ENCODE measurements at regions not wholly inside any gene's neighbourhood (a gene's known extent, or its start where the extent isn't known, plus 50 kb on each side); places are given as distances from the start of the nearest gene placed in this dataset.
"Not testable (repeated sequence)": the region's sequence is repeated elsewhere in the genome, so short reads cannot be mapped to it uniquely, and the experiment has no call there.

- no peaks in the 10 kb centered on the region for H3K4me1 ChIP-seq (ENCODE audit: control insufficient read depth in 3 of 3, insufficient read depth in 2 of 3, low read depth in 1 of 3, low read length in 2 of 3)
- no peak overlapping the region for H3K27ac ChIP-seq (ENCODE audit: low read depth in 1 of 3, low read length in 2 of 3)
- H3K4me3 ChIP-seq (ENCODE audit: low read depth in 1 of 3, low read length in 3 of 3) = no peak overlapping the region
- no peaks in the 10 kb centered on the region for H3K36me3 ChIP-seq (ENCODE audit: control insufficient read depth in 3 of 3, insufficient read depth in 2 of 3, low read depth in 1 of 3, low read length in 3 of 3)
- FAIRE-seq (no peak), DNase-seq (no peak)
- H3K27me3 ChIP-seq (ENCODE audit: control insufficient read depth in 3 of 3, insufficient read depth in 3 of 3, low read length in 3 of 3) = no peaks in the 10 kb centered on the region
- peaks cover 2 to 6% of the 10 kb centered on the region in 2 donors for H3K9me3 ChIP-seq (ENCODE audit: control insufficient read depth in 2 of 2, insufficient read depth in 1 of 2, low read depth in 1 of 2, low read length in 1 of 2)
- 64 to 75% (median 74%) methylated on average over 2 of the region's 2 CpGs for WGBS, 3 donors
Measured at GRCh38 chr10:111648046-111648445, 535.5 kb downstream of the GPAM start.

- not testable (repeated sequence) for FAIRE-seq; H3K27me3 ChIP-seq (ENCODE audit: control insufficient read depth in 3 of 3, insufficient read depth in 3 of 3, low read length in 3 of 3); H3K9me3 ChIP-seq (ENCODE audit: control insufficient read depth in 2 of 2, insufficient read depth in 1 of 2, low read depth in 1 of 2, low read length in 1 of 2); H3K4me3 ChIP-seq (ENCODE audit: low read depth in 1 of 3, low read length in 3 of 3); DNase-seq; H3K27ac ChIP-seq (ENCODE audit: low read depth in 1 of 3, low read length in 2 of 3); H3K36me3 ChIP-seq (ENCODE audit: control insufficient read depth in 3 of 3, insufficient read depth in 2 of 3, low read depth in 1 of 3, low read length in 3 of 3); H3K4me1 ChIP-seq (ENCODE audit: control insufficient read depth in 3 of 3, insufficient read depth in 2 of 3, low read depth in 1 of 3, low read length in 2 of 3)
- 90 to 96% (median 91%) methylated on average over 1 of the region's 1 CpG for WGBS, 3 donors
Measured at GRCh38 chr10:111649080-111649479, 534.5 kb downstream of the GPAM start.

GRCh38 chr10:111650088-111650487, 533.5 kb downstream of the GPAM start:
- DNase-seq (no peak), FAIRE-seq (no peak)
- 61 to 78% (median 68%) methylated on average over 2 of the region's 2 CpGs for WGBS, 3 donors
- Histone ChIP-seq H3K36me3 (ENCODE audit: control insufficient read depth in 3 of 3, insufficient read depth in 2 of 3, low read depth in 1 of 3, low read length in 3 of 3) (no peaks in the 10 kb centered on the region), H3K4me3 (ENCODE audit: low read depth in 1 of 3, low read length in 3 of 3) (no peak overlapping the region), H3K9me3 (ENCODE audit: control insufficient read depth in 2 of 2, insufficient read depth in 1 of 2, low read depth in 1 of 2, low read length in 1 of 2) (peaks cover 2 to 6% of the 10 kb centered on the region in 2 donors), H3K27ac (ENCODE audit: low read depth in 1 of 3, low read length in 2 of 3) (no peak overlapping the region), H3K4me1 (ENCODE audit: control insufficient read depth in 3 of 3, insufficient read depth in 2 of 3, low read depth in 1 of 3, low read length in 2 of 3) (no peaks in the 10 kb centered on the region), H3K27me3 (ENCODE audit: control insufficient read depth in 3 of 3, insufficient read depth in 3 of 3, low read length in 3 of 3) (no peaks in the 10 kb centered on the region)

GRCh38 chr10:111656066-111656465, 527.5 kb downstream of the GPAM start:
- H3K9me3 ChIP-seq (ENCODE audit: control insufficient read depth in 2 of 2, insufficient read depth in 1 of 2, low read depth in 1 of 2, low read length in 1 of 2) = no peaks in the 10 kb centered on the region
- FAIRE-seq = no peak
- H3K4me1 ChIP-seq (ENCODE audit: control insufficient read depth in 3 of 3, insufficient read depth in 2 of 3, low read depth in 1 of 3, low read length in 2 of 3) = no peaks in the 10 kb centered on the region
- H3K27me3 ChIP-seq (ENCODE audit: control insufficient read depth in 3 of 3, insufficient read depth in 3 of 3, low read length in 3 of 3) = peaks cover 0 to 1% (median 0%) of the 10 kb centered on the region in 3 donors
- H3K36me3 ChIP-seq (ENCODE audit: control insufficient read depth in 3 of 3, insufficient read depth in 2 of 3, low read depth in 1 of 3, low read length in 3 of 3) = no peaks in the 10 kb centered on the region
- H3K27ac ChIP-seq (ENCODE audit: low read depth in 1 of 3, low read length in 2 of 3) = no peak overlapping the region
- no peak for DNase-seq
- H3K4me3 ChIP-seq (ENCODE audit: low read depth in 1 of 3, low read length in 3 of 3) = no peak overlapping the region

- Histone ChIP-seq H3K27ac (ENCODE audit: low read depth in 1 of 3, low read length in 2 of 3) (no peak overlapping the region), H3K36me3 (ENCODE audit: control insufficient read depth in 3 of 3, insufficient read depth in 2 of 3, low read depth in 1 of 3, low read length in 3 of 3) (no peaks in the 10 kb centered on the region), H3K27me3 (ENCODE audit: control insufficient read depth in 3 of 3, insufficient read depth in 3 of 3, low read length in 3 of 3) (no peaks in the 10 kb centered on the region), H3K4me1 (ENCODE audit: control insufficient read depth in 3 of 3, insufficient read depth in 2 of 3, low read depth in 1 of 3, low read length in 2 of 3) (no peaks in the 10 kb centered on the region), H3K9me3 (ENCODE audit: control insufficient read depth in 2 of 2, insufficient read depth in 1 of 2, low read depth in 1 of 2, low read length in 1 of 2) (no peaks in the 10 kb centered on the region), H3K4me3 (ENCODE audit: low read depth in 1 of 3, low read length in 3 of 3) (no peak overlapping the region)
- no peak for FAIRE-seq
- 81 to 87% (median 82%) methylated on average over 1 of the region's 1 CpG for WGBS, 3 donors
- DNase-seq = no peak
Measured at GRCh38 chr10:111677759-111678158, 505.8 kb downstream of the GPAM start.

- no peak overlapping the region for H3K27ac ChIP-seq (ENCODE audit: low read depth in 1 of 3, low read length in 2 of 3)
- WGBS, 3 donors = 79 to 85% (median 80%) methylated on average over 7 of the region's 7 CpGs
- DNase-seq (no peak), FAIRE-seq (no peak)
- no peaks in the 10 kb centered on the region for H3K4me1 ChIP-seq (ENCODE audit: control insufficient read depth in 3 of 3, insufficient read depth in 2 of 3, low read depth in 1 of 3, low read length in 2 of 3)
- peaks cover 0 to 6% of the 10 kb centered on the region in 2 donors for H3K9me3 ChIP-seq (ENCODE audit: control insufficient read depth in 2 of 2, insufficient read depth in 1 of 2, low read depth in 1 of 2, low read length in 1 of 2)
- no peaks in the 10 kb centered on the region for H3K36me3 ChIP-seq (ENCODE audit: control insufficient read depth in 3 of 3, insufficient read depth in 2 of 3, low read depth in 1 of 3, low read length in 3 of 3)
- H3K27me3 ChIP-seq (ENCODE audit: control insufficient read depth in 3 of 3, insufficient read depth in 3 of 3, low read length in 3 of 3) = no peaks in the 10 kb centered on the region
- H3K4me3 ChIP-seq (ENCODE audit: low read depth in 1 of 3, low read length in 3 of 3) = no peak overlapping the region
Measured at GRCh38 chr10:111686796-111687195, 496.8 kb downstream of the GPAM start.

- no peak for FAIRE-seq
- Histone ChIP-seq H3K36me3 (ENCODE audit: control insufficient read depth in 3 of 3, insufficient read depth in 2 of 3, low read depth in 1 of 3, low read length in 3 of 3) (no peaks in the 10 kb centered on the region), H3K9me3 (ENCODE audit: control insufficient read depth in 2 of 2, insufficient read depth in 1 of 2, low read depth in 1 of 2, low read length in 1 of 2) (no peaks in the 10 kb centered on the region), H3K4me3 (ENCODE audit: low read depth in 1 of 3, low read length in 3 of 3) (no peak overlapping the region), H3K4me1 (ENCODE audit: control insufficient read depth in 3 of 3, insufficient read depth in 2 of 3, low read depth in 1 of 3, low read length in 2 of 3) (no peaks in the 10 kb centered on the region), H3K27ac (ENCODE audit: low read depth in 1 of 3, low read length in 2 of 3) (no peak overlapping the region), H3K27me3 (ENCODE audit: control insufficient read depth in 3 of 3, insufficient read depth in 3 of 3, low read length in 3 of 3) (no peaks in the 10 kb centered on the region)
- WGBS, 3 donors = 71 to 78% (median 75%) methylated on average over 2 of the region's 2 CpGs
- DNase-seq = no peak
Measured at GRCh38 chr10:111698711-111699110, 484.9 kb downstream of the GPAM start.

- 72 to 83% (median 77%) methylated on average over 2 of the region's 2 CpGs for WGBS, 3 donors
- Histone ChIP-seq H3K27me3 (ENCODE audit: control insufficient read depth in 3 of 3, insufficient read depth in 3 of 3, low read length in 3 of 3) (no peaks in the 10 kb centered on the region), H3K4me1 (ENCODE audit: control insufficient read depth in 3 of 3, insufficient read depth in 2 of 3, low read depth in 1 of 3, low read length in 2 of 3) (no peaks in the 10 kb centered on the region), H3K27ac (ENCODE audit: low read depth in 1 of 3, low read length in 2 of 3) (no peak overlapping the region), H3K4me3 (ENCODE audit: low read depth in 1 of 3, low read length in 3 of 3) (no peak overlapping the region), H3K36me3 (ENCODE audit: control insufficient read depth in 3 of 3, insufficient read depth in 2 of 3, low read depth in 1 of 3, low read length in 3 of 3) (no peaks in the 10 kb centered on the region), H3K9me3 (ENCODE audit: control insufficient read depth in 2 of 2, insufficient read depth in 1 of 2, low read depth in 1 of 2, low read length in 1 of 2) (no peaks in the 10 kb centered on the region)
- DNase-seq = no peak
- no peak for FAIRE-seq
Measured at GRCh38 chr10:111703986-111704385, 479.6 kb downstream of the GPAM start.

- no peaks in the 10 kb centered on the region for H3K4me1 ChIP-seq (ENCODE audit: control insufficient read depth in 3 of 3, insufficient read depth in 2 of 3, low read depth in 1 of 3, low read length in 2 of 3)
- FAIRE-seq = no peak
- WGBS, 3 donors = 80 to 84% (median 82%) methylated on average over 2 of the region's 2 CpGs
Measured at GRCh38 chr10:111705021-111705420, 478.5 kb downstream of the GPAM start.

More at GRCh38 chr10:111705021-111705420, 478.5 kb downstream of the GPAM start:
- Histone ChIP-seq H3K27me3 (ENCODE audit: control insufficient read depth in 3 of 3, insufficient read depth in 3 of 3, low read length in 3 of 3) (no peaks in the 10 kb centered on the region), H3K9me3 (ENCODE audit: control insufficient read depth in 2 of 2, insufficient read depth in 1 of 2, low read depth in 1 of 2, low read length in 1 of 2) (no peaks in the 10 kb centered on the region), H3K4me3 (ENCODE audit: low read depth in 1 of 3, low read length in 3 of 3) (no peak overlapping the region), H3K27ac (ENCODE audit: low read depth in 1 of 3, low read length in 2 of 3) (no peak overlapping the region), H3K36me3 (ENCODE audit: control insufficient read depth in 3 of 3, insufficient read depth in 2 of 3, low read depth in 1 of 3, low read length in 3 of 3) (no peaks in the 10 kb centered on the region)
- DNase-seq = no peak

Data from small intestine (tissue), 7 donors.